ENCODE measurements at regions not wholly inside any gene's neighbourhood (a gene's known extent, or its start where the extent isn't known, plus 50 kb on each side); places are given as distances from the start of the nearest gene placed in this dataset.

DNA sequence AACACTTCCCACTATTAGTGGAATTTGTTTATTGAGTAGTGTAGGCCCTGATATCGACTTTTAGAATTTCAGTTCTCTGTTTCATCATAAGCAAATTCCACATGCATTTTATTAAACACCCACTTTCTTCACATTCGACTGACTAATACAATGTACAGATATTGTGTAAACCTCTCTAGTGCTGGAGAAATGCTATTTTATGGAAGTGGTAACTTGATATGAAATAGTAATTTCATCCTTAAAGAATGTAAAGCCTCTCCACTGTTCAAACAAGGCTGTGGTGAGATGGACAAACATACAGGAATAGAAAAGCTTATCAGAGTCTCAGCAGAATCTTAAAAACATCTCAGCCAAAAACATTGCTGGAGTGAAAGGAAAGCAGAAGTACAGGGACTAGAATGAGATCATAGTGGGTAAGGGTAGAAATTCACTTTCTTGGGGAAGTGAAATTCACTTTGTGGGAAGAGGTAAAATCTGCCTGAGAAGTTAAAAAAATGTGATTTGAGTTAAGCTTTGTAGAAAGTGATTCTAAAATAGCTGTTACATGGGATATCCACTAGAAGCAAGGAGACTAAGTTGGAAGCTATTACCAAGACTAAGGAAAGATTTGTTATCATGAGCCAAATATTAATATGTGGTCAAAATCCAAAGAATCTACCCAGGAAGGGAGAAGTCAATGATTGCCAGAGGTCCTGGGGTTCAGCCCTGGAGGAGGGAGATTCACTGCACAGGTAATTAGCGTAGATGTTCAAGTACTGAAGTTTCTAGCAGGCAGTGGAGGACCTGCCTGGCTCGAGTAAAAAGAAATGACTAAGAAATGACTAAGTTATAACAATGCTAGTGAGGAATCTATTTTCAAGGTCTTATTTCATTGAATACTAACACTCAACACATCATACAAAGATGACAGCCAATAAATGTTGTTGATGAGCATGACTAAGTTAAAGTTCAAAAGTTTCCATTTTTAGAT is 398.3 kb upstream of the FAM47C start:
- H3K9me3 Mint-ChIP-seq, result peaks cover 0 to 9% of the 10 kb centered on the region in 2 donors
- no peaks in the 10 kb centered on the region for H3K36me3 ChIP-seq (ENCODE audit: control insufficient read depth, insufficient read depth, low read length)
- no peaks in the 10 kb centered on the region for H3K4me1 Mint-ChIP-seq
- H3K27me3 ChIP-seq (ENCODE audit: control insufficient read depth, insufficient read depth, low read length), result no peaks in the 10 kb centered on the region
- no peak overlapping the region for H3K27ac ChIP-seq (ENCODE audit: low read length)
- peaks cover 4% of the 10 kb centered on the region for H3K9me3 ChIP-seq (ENCODE audit: control insufficient read depth, insufficient read depth, low read length)
- DNase-seq, result no peak
- no peak overlapping the region for H3K27ac Mint-ChIP-seq
- intact Hi-C loops (cut with micrococcal nuclease), result no loop called here
- H3K36me3 Mint-ChIP-seq, result peaks cover 6% of the 10 kb centered on the region
- WGBS (ENCODE audit: insufficient coverage), result 60% methylated on average over 1 of the region's 4 CpGs
- no peak for ATAC-seq
- H3K27me3 Mint-ChIP-seq (ENCODE audit: low read depth in 2 of 2), result peaks cover 0 to 7% of the 10 kb centered on the region in 2 donors
- no peaks in the 10 kb centered on the region for H3K4me1 ChIP-seq (ENCODE audit: control insufficient read depth, insufficient read depth, low read length)
- no peak overlapping the region for H3K4me3 ChIP-seq (ENCODE audit: low read length)
- TF ChIP-seq, protein P1, sequence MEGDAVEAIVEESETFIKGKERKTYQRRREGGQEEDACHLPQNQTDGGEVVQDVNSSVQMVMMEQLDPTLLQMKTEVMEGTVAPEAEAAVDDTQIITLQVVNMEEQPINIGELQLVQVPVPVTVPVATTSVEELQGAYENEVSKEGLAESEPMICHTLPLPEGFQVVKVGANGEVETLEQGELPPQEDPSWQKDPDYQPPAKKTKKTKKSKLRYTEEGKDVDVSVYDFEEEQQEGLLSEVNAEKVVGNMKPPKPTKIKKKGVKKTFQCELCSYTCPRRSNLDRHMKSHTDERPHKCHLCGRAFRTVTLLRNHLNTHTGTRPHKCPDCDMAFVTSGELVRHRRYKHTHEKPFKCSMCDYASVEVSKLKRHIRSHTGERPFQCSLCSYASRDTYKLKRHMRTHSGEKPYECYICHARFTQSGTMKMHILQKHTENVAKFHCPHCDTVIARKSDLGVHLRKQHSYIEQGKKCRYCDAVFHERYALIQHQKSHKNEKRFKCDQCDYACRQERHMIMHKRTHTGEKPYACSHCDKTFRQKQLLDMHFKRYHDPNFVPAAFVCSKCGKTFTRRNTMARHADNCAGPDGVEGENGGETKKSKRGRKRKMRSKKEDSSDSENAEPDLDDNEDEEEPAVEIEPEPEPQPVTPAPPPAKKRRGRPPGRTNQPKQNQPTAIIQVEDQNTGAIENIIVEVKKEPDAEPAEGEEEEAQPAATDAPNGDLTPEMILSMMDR (IDR thresholded peaks at IDR 0.05), result no peak
- no peak overlapping the region for H3K4me3 Mint-ChIP-seq

DNA sequence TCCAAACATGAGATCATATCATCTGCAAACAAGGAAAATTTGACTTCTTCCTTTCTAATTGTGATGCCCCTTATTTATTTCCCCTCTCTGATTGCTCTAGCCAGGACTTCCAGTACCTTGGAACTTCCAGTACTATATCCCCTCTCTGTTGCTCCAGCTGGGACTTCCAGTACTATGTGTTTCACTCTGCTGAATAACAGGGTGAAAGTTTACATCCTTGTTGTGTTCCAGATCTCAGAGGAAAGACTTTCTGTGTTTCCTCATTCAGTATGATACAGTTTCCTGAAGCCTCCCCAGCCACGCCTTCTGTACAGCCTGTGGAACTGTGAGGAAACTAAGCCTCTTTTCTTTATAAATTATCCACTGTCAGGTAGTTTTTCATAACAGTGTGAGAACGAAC is 381.3 kb upstream of the FAM47C start:
- ATAC-seq, result no peak
- H3K9me3 Mint-ChIP-seq, result peaks cover 4 to 10% of the 10 kb centered on the region in 2 donors
- TF ChIP-seq, protein P1 (IDR thresholded peaks at IDR 0.05), result no peak
- H3K36me3 ChIP-seq (ENCODE audit: control insufficient read depth, insufficient read depth, low read length), result no peaks in the 10 kb centered on the region
- intact Hi-C loops (cut with micrococcal nuclease), result no loop called here
- peaks cover 0 to 11% of the 10 kb centered on the region in 2 donors for H3K27me3 Mint-ChIP-seq (ENCODE audit: low read depth in 2 of 2)
- no peaks in the 10 kb centered on the region for H3K9me3 ChIP-seq (ENCODE audit: control insufficient read depth, insufficient read depth, low read length)
- H3K36me3 Mint-ChIP-seq, result no peaks in the 10 kb centered on the region
- 83% methylated on average over 1 of the region's 2 CpGs for WGBS (ENCODE audit: insufficient coverage)
- no peak overlapping the region for H3K27ac ChIP-seq (ENCODE audit: low read length)
- H3K4me3 Mint-ChIP-seq, result no peak overlapping the region
- DNase-seq, result no peak
- no peak overlapping the region for H3K27ac Mint-ChIP-seq
- H3K4me1 Mint-ChIP-seq, result no peaks in the 10 kb centered on the region
- H3K27me3 ChIP-seq (ENCODE audit: control insufficient read depth, insufficient read depth, low read length), result no peaks in the 10 kb centered on the region
- no peaks in the 10 kb centered on the region for H3K4me1 ChIP-seq (ENCODE audit: control insufficient read depth, insufficient read depth, low read length)
- no peak overlapping the region for H3K4me3 ChIP-seq (ENCODE audit: low read length)

DNA sequence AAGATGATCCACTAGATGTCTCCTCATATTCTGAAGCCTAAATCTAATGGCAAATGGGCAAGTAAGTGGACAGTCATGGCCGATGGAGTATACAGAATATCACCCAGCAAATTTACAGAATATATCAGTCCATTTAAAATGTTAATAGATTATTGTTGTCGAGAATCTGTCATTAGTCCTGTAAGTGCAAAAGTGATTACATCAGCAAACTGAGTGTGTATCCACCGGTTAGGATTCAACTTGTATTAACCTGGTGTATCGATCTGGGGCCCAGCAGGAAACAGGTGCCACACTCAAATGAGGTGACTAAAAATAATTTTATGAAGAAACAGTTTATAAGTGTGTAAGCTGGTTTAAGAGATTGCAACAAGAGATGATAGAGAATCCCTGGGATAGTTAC is 367.9 kb upstream of the FAM47C start:
- DNase-seq, result no peak
- H3K4me1 ChIP-seq (ENCODE audit: control insufficient read depth, insufficient read depth, low read length), result no peaks in the 10 kb centered on the region
- Mint-ChIP-seq H3K4me3 (no peak overlapping the region), H3K27me3 (ENCODE audit: low read depth in 2 of 2) (no peaks in the 10 kb centered on the region), H3K4me1 (no peaks in the 10 kb centered on the region), H3K9me3 (peaks cover 0 to 2% of the 10 kb centered on the region in 2 donors), H3K27ac (no peak overlapping the region), H3K36me3 (no peaks in the 10 kb centered on the region)
- H3K9me3 ChIP-seq (ENCODE audit: control insufficient read depth, insufficient read depth, low read length), result peaks cover 5% of the 10 kb centered on the region
- H3K36me3 ChIP-seq (ENCODE audit: control insufficient read depth, insufficient read depth, low read length), result no peaks in the 10 kb centered on the region
- H3K4me3 ChIP-seq (ENCODE audit: low read length), result no peak overlapping the region
- TF ChIP-seq, protein P1 (IDR thresholded peaks at IDR 0.05), result no peak
- H3K27ac ChIP-seq (ENCODE audit: low read length), result no peak overlapping the region
- WGBS (ENCODE audit: insufficient coverage), result 83% methylated on average over 2 of the region's 4 CpGs
- no peak for ATAC-seq
- intact Hi-C loops (cut with micrococcal nuclease), result no loop called here
- no peaks in the 10 kb centered on the region for H3K27me3 ChIP-seq (ENCODE audit: control insufficient read depth, insufficient read depth, low read length)
